ENCODE measurements at regions not wholly inside any gene's neighbourhood (a gene's known extent, or its start where the extent isn't known, plus 50 kb on each side); places are given as distances from the start of the nearest gene placed in this dataset.

DNA sequence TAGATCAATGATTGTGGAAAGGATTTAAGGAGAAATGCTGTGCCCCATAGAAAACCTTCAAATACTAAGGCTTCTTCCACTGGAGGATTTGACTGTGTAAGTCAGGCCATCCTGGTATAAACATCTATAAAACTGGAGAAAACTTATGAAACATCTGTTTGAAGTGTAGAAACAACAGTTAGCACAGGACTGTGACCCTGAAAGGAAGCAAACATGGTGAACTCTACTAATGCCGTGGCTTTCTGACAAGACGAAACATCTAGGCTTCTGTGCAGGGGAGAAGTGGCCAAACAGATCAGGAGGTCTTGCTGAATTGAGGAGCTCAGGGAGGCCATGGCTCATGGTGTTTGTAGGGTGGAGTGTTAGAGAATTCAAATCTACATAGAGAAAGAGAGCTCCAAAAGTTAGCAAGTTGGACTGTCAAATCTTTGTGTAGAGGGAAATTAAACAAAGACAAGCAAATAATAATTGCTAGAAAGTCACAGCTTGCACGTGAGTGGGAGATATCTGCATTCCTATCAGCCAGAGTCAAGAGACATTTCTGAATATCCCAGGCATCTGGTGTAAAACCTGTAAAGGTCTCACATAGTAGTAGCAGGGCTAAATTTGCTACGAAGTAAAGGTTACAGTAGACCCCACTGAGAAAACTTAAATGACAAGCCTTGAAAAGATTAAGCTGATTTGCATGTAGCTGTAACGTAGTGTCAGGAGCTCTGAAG is 566.8 kb upstream of the B3GALT2 start:
- ATAC-seq (ENCODE audit: insufficient read depth, low read depth) (no peak), DNase-seq (no peak)
- Histone ChIP-seq H3K9ac (ENCODE audit: low read depth, low read length) (no peak overlapping the region), H3K9me3 (ENCODE audit: insufficient read depth, low read length, severe bottlenecking) (no peaks in the 10 kb centered on the region), H3K4me2 (ENCODE audit: insufficient read depth, low read length) (no peak overlapping the region), H3K36me3 (ENCODE audit: insufficient read depth, low read length) (no peaks in the 10 kb centered on the region), H2AFZ (ENCODE audit: low read depth, low read length) (no peak overlapping the region), H3K27me3 (ENCODE audit: insufficient read depth, low read length, poor library complexity) (no peaks in the 10 kb centered on the region), H4K20me1 (ENCODE audit: insufficient read depth, low read length) (no peaks in the 10 kb centered on the region), H3K4me1 (ENCODE audit: insufficient read depth, low read length) (no peaks in the 10 kb centered on the region), H3K27ac (ENCODE audit: low read length) (no peak overlapping the region), H3K79me2 (ENCODE audit: insufficient read depth, low read length) (no peaks in the 10 kb centered on the region), H3K4me3 (ENCODE audit: low read depth in 1 of 2, low read length in 2 of 2) (no peak overlapping the region)
- TF ChIP-seq EZH2 (IDR thresholded peaks at IDR 0.05; ENCODE audit: borderline replicate concordance, low read depth, low read length, severe bottlenecking): no peak
- TF ChIP-seq, protein P1, sequence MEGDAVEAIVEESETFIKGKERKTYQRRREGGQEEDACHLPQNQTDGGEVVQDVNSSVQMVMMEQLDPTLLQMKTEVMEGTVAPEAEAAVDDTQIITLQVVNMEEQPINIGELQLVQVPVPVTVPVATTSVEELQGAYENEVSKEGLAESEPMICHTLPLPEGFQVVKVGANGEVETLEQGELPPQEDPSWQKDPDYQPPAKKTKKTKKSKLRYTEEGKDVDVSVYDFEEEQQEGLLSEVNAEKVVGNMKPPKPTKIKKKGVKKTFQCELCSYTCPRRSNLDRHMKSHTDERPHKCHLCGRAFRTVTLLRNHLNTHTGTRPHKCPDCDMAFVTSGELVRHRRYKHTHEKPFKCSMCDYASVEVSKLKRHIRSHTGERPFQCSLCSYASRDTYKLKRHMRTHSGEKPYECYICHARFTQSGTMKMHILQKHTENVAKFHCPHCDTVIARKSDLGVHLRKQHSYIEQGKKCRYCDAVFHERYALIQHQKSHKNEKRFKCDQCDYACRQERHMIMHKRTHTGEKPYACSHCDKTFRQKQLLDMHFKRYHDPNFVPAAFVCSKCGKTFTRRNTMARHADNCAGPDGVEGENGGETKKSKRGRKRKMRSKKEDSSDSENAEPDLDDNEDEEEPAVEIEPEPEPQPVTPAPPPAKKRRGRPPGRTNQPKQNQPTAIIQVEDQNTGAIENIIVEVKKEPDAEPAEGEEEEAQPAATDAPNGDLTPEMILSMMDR (IDR thresholded peaks at IDR 0.05; ENCODE audit: borderline replicate concordance, extremely low read depth, low read length, poor library complexity, severe bottlenecking): no peak

DNA sequence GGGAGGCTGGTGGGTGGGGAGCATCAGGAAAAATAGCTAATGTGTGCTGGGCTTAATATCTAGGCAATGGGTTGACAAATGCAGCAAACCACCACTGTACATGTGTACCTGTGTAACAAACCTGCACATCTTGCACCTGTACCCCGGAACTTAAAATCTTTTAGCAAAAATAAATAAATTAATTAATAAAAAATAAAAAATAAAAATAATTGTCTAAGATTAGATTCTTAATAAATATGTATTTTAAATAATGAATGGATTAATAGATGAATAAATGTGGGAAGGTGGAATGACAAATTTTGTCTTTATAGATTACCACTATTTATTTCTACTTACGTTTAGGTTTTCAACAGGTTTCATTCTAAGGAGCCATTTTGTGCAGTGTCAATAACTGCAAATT is 563.5 kb upstream of the B3GALT2 start:
- ATAC-seq (ENCODE audit: insufficient read depth, low read depth): no peak

DNA sequence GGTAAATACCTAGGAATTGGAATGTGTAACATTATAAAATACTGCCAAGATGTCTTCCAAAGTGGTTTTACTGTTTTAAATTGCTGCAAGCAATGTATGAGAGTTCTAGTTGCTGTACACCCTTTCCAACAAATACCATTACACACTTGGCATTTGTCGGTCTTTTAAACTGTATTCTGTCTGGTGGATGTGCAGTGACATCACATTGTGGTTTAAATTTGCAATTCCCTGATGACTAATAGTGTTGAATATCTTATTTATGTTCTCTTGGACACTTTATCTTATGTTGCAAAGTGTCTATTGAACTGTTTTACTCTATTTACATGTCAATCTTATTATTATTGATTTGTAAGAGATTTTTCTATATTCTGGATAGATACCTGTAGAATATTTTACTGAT is 561.2 kb upstream of the B3GALT2 start:
- H3K9ac ChIP-seq (ENCODE audit: low read depth, low read length): no peak overlapping the region
- no peaks in the 10 kb centered on the region for H3K36me3 ChIP-seq (ENCODE audit: insufficient read depth, low read length)
- no peaks in the 10 kb centered on the region for H4K20me1 ChIP-seq (ENCODE audit: insufficient read depth, low read length)
- H3K27me3 ChIP-seq (ENCODE audit: insufficient read depth, low read length, poor library complexity): no peaks in the 10 kb centered on the region
- TF ChIP-seq EZH2 (IDR thresholded peaks at IDR 0.05; ENCODE audit: borderline replicate concordance, low read depth, low read length, severe bottlenecking): no peak
- TF ChIP-seq, protein P1 (IDR thresholded peaks at IDR 0.05; ENCODE audit: borderline replicate concordance, extremely low read depth, low read length, poor library complexity, severe bottlenecking): no peak
- H3K27ac ChIP-seq (ENCODE audit: low read length): no peak overlapping the region
- DNase-seq (no peak), ATAC-seq (ENCODE audit: insufficient read depth, low read depth) (no peak)
- H3K79me2 ChIP-seq (ENCODE audit: insufficient read depth, low read length): no peaks in the 10 kb centered on the region
- no peak overlapping the region for H3K4me3 ChIP-seq (ENCODE audit: low read depth in 1 of 2, low read length in 2 of 2)
- H3K9me3 ChIP-seq (ENCODE audit: insufficient read depth, low read length, severe bottlenecking): no peaks in the 10 kb centered on the region
- H3K4me1 ChIP-seq (ENCODE audit: insufficient read depth, low read length): no peaks in the 10 kb centered on the region
- no peak overlapping the region for H3K4me2 ChIP-seq (ENCODE audit: insufficient read depth, low read length)
- no peak overlapping the region for H2AFZ ChIP-seq (ENCODE audit: low read depth, low read length)

More for the DNA sequence above, 563.5 kb upstream of the B3GALT2 start:
- Histone ChIP-seq H4K20me1 (ENCODE audit: insufficient read depth, low read length) (no peaks in the 10 kb centered on the region), H3K4me2 (ENCODE audit: insufficient read depth, low read length) (no peak overlapping the region), H3K4me3 (ENCODE audit: low read depth in 1 of 2, low read length in 2 of 2) (no peak overlapping the region), H3K79me2 (ENCODE audit: insufficient read depth, low read length) (no peaks in the 10 kb centered on the region), H3K27ac (ENCODE audit: low read length) (no peak overlapping the region), H3K36me3 (ENCODE audit: insufficient read depth, low read length) (no peaks in the 10 kb centered on the region), H3K4me1 (ENCODE audit: insufficient read depth, low read length) (no peaks in the 10 kb centered on the region), H3K27me3 (ENCODE audit: insufficient read depth, low read length, poor library complexity) (no peaks in the 10 kb centered on the region), H3K9ac (ENCODE audit: low read depth, low read length) (no peak overlapping the region), H3K9me3 (ENCODE audit: insufficient read depth, low read length, severe bottlenecking) (no peaks in the 10 kb centered on the region), H2AFZ (ENCODE audit: low read depth, low read length) (no peak overlapping the region)
- TF ChIP-seq, protein P1 (IDR thresholded peaks at IDR 0.05; ENCODE audit: borderline replicate concordance, extremely low read depth, low read length, poor library complexity, severe bottlenecking): no peak
- TF ChIP-seq EZH2 (IDR thresholded peaks at IDR 0.05; ENCODE audit: borderline replicate concordance, low read depth, low read length, severe bottlenecking): no peak
- no peak for DNase-seq
